Parathyroid adenoma (tissue), 2 donors: ENCODE measurements at regions not wholly inside any gene's neighbourhood (a gene's known extent, or its start where the extent isn't known, plus 50 kb on each side); places are given as distances from the start of the nearest gene placed in this dataset.

Source experiments
- H2AFZ ChIP-seq: fragments of 300-600 bp; sonication (generic); one replicate; pipeline ENCODE4 v1.7.0; 2017; ENCODE audit warnings: antibody characterized with exemption, mild to moderate bottlenecking
- H3K27ac ChIP-seq: fragments of 300-600 bp; sonication (generic); one replicate; pipeline ENCODE4 v1.7.0; 2017
- H3K27me3 ChIP-seq: fragments of 300-600 bp; sonication (generic); one replicate; pipeline ENCODE4 v1.7.0; 2017; ENCODE audit warnings: low read length; ENCODE audit not compliant: control insufficient read depth, insufficient read depth
- H3K36me3 ChIP-seq: fragments of 300-600 bp; sonication (generic); one replicate; pipeline ENCODE4 v1.7.0; 2017; ENCODE audit warnings: low read length; ENCODE audit not compliant: control insufficient read depth, insufficient read depth
- H3K4me1 ChIP-seq: fragments of 300-600 bp; sonication (generic); one replicate; pipeline ENCODE4 v1.7.0; 2017; ENCODE audit warnings: control low read depth
- H3K4me2 ChIP-seq: fragments of 300-600 bp; sonication (generic); one replicate; pipeline ENCODE4 v1.7.0; 2017; ENCODE audit warnings: low read length
- H3K4me3 ChIP-seq: fragments of 300-600 bp; sonication (generic); one replicate; pipeline ENCODE4 v1.7.0; 2017; ENCODE audit warnings: low read depth, low read length
- H3K79me2 ChIP-seq: fragments of 300-600 bp; sonication (generic); one replicate; pipeline ENCODE4 v1.7.0; 2017; ENCODE audit warnings: control low read depth
- H3K9ac ChIP-seq: fragments of 300-600 bp; sonication (generic); one replicate; pipeline ENCODE4 v1.7.0; 2017; ENCODE audit warnings: mild to moderate bottlenecking
- H3K9me3 ChIP-seq: fragments of 300-600 bp; sonication (generic); one replicate; pipeline ENCODE4 v1.7.0; 2017; ENCODE audit warnings: low read length; ENCODE audit not compliant: control insufficient read depth
- TF ChIP-seq, protein P1 (sequence below): fragments of 300-600 bp; sonication (generic); IDR thresholded peaks from one replicate; pipeline ENCODE4 v1.7.0; 2017; ENCODE audit warnings: antibody characterized with exemption, mild to moderate bottlenecking
- donor health status: primary hyperparathyroidism.

GRCh38 chr19:28574212-28574611 lies 638.7 kb downstream of the UQCRFS1 start:
- H3K27ac ChIP-seq = no peak overlapping the region
- no peak overlapping the region for H2AFZ ChIP-seq
- TF ChIP-seq, protein P1, sequence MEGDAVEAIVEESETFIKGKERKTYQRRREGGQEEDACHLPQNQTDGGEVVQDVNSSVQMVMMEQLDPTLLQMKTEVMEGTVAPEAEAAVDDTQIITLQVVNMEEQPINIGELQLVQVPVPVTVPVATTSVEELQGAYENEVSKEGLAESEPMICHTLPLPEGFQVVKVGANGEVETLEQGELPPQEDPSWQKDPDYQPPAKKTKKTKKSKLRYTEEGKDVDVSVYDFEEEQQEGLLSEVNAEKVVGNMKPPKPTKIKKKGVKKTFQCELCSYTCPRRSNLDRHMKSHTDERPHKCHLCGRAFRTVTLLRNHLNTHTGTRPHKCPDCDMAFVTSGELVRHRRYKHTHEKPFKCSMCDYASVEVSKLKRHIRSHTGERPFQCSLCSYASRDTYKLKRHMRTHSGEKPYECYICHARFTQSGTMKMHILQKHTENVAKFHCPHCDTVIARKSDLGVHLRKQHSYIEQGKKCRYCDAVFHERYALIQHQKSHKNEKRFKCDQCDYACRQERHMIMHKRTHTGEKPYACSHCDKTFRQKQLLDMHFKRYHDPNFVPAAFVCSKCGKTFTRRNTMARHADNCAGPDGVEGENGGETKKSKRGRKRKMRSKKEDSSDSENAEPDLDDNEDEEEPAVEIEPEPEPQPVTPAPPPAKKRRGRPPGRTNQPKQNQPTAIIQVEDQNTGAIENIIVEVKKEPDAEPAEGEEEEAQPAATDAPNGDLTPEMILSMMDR = no peak
- no peaks in the 10 kb centered on the region for H3K79me2 ChIP-seq
- no peak overlapping the region for H3K4me2 ChIP-seq
- no peak overlapping the region for H3K9ac ChIP-seq
- no peaks in the 10 kb centered on the region for H3K4me1 ChIP-seq
- no peaks in the 10 kb centered on the region for H3K9me3 ChIP-seq
- H3K36me3 ChIP-seq = no peaks in the 10 kb centered on the region
- H3K4me3 ChIP-seq = no peak overlapping the region
- H3K27me3 ChIP-seq = no peaks in the 10 kb centered on the region

GRCh38 chr19:28569132-28570131 lies 643.5 kb downstream of the UQCRFS1 start:
- Histone ChIP-seq H2AFZ (no peak overlapping the region), H3K36me3 (no peaks in the 10 kb centered on the region), H3K4me3 (no peak overlapping the region), H3K9me3 (no peaks in the 10 kb centered on the region), H3K4me2 (no peak overlapping the region), H3K27me3 (no peaks in the 10 kb centered on the region), H3K4me1 (no peaks in the 10 kb centered on the region), H3K79me2 (no peaks in the 10 kb centered on the region), H3K9ac (no peak overlapping the region), H3K27ac (no peak overlapping the region)
- TF ChIP-seq, protein P1 = no peak

DNA sequence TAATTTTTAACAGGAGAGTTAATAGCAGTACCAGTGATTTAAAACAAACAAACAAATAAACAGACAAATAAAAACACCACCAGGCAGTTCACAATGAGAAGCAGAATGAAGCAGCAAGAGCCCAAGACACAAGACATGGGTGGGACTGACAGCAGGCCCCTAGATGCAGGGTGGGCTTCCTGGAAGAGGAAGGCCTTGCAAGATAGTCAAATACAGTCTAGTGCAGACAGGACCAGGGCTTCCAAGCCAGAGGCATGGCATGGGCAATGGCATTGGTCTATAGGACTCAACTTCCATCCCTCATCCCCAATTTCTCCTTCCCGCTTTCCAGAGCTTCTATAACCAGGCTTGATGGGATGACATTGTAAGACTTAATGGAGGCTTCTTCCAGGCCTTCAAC lies 645.1 kb downstream of the UQCRFS1 start:
- no peaks in the 10 kb centered on the region for H3K79me2 ChIP-seq
- TF ChIP-seq, protein P1 = no peak

DNA sequence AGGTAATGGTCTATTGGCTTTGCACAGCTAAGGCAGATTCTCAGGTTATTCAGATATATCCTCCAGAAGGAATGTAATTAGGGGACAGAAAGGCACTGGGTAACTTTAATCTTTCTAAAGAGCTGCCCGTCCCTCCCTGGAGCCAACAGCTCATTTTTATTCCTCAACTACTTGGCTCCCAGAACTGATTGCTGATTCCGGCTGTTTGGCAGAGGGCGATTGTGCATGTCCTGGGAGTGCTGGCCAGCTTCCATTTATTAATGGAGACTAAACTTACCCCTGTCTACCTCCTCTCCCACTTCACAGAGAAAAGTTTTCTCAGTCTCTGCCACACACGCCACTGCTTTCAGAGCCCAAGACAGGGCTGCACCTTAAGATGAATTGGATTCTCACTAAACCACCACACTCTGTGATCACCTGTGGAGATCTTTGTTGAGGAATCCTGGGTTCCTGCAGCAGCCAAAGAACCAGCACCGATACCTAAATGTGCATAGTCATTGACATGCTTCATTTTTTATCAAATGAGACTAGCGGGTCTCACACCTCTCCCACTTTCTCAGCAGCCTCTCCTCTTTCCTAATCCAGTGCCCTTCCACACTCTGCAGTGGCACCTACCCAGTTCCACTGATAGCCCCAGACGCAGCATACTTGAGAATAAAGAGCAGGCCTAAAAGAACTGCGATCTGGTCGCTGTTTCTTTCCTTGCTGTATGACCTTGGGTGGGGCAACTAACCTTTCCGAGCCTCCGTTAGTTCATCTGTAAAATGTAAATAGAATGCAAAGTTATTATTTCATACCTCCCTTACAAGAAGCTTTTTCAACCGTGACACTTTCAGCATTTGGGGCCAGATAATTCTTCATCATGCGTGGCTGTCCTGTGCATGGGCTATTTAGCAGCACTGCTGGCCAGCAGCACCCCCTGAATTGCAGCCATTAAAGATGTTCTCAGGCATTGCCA lies 648.7 kb downstream of the UQCRFS1 start:
- Histone ChIP-seq H2AFZ (no peak overlapping the region), H3K4me1 (no peaks in the 10 kb centered on the region), H3K9me3 (no peaks in the 10 kb centered on the region), H3K79me2 (no peaks in the 10 kb centered on the region), H3K27me3 (no peaks in the 10 kb centered on the region), H3K27ac (no peak overlapping the region), H3K4me3 (no peak overlapping the region), H3K36me3 (no peaks in the 10 kb centered on the region), H3K4me2 (no peak overlapping the region), H3K9ac (no peak overlapping the region)
- TF ChIP-seq, protein P1 = no peak

More for the DNA sequence above, 645.1 kb downstream of the UQCRFS1 start:
- Histone ChIP-seq H3K9me3 (no peaks in the 10 kb centered on the region), H3K4me3 (no peak overlapping the region), H3K27me3 (no peaks in the 10 kb centered on the region), H3K4me2 (no peak overlapping the region), H3K4me1 (no peaks in the 10 kb centered on the region), H3K36me3 (no peaks in the 10 kb centered on the region), H3K9ac (no peak overlapping the region), H2AFZ (no peak overlapping the region), H3K27ac (no peak overlapping the region)
